ENCODE measurements at regions not wholly inside any gene's neighbourhood (a gene's known extent, or its start where the extent isn't known, plus 50 kb on each side); places are given as distances from the start of the nearest gene placed in this dataset.

DNA sequence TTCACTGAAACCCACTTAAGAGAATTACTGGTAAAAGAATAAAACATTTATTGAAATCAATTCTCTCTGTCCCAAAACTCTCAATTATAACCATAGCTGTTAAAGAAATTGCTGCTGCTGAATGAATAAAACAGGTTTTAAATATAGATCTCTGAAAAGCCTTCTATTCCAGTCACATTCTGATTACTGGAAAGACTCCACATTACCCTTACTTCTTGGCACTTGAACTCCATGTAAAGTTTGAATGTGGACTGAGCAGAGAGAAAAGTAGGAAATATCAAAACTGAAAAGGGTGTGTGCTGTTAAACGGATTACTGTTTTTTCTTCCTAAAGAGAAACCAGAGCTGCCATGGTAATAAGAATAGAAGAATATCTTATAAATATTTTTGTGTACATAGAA, 655.3 kb upstream of the SETBP1 start:
- no peak for FAIRE-seq

GRCh38 chr18:44028109-44028508, 652.6 kb upstream of the SETBP1 start:
- FAIRE-seq: no peak

- no peak for FAIRE-seq
Measured at GRCh38 chr18:44031063-44031462, 649.6 kb upstream of the SETBP1 start.

- no peak for FAIRE-seq
Measured at GRCh38 chr18:44033144-44033701, 647.5 kb upstream of the SETBP1 start.

GRCh38 chr18:44035554-44035953, 645.1 kb upstream of the SETBP1 start:
- FAIRE-seq: no peak

DNA sequence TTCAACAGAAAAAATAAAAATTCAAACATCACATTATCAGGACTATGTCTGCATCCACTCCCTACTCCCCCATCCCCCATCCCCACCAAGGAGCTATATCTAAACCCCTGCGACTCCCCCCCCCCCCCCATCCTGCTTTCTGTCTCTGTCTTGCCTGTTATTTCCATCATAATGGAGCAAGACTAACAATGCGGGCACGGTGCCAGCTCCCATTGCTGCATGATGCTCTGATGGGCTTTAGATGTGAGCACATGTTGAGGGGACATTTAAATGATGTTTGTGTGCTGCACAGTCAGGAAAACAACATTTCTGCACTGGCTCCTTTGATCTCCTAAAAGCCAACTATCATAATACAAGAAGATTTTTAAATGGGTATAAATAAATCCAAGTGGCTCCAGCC, 644.2 kb upstream of the SETBP1 start:
- no peak for FAIRE-seq

- no peak for FAIRE-seq
Measured at GRCh38 chr18:44039216-44039615, 641.5 kb upstream of the SETBP1 start.

DNA sequence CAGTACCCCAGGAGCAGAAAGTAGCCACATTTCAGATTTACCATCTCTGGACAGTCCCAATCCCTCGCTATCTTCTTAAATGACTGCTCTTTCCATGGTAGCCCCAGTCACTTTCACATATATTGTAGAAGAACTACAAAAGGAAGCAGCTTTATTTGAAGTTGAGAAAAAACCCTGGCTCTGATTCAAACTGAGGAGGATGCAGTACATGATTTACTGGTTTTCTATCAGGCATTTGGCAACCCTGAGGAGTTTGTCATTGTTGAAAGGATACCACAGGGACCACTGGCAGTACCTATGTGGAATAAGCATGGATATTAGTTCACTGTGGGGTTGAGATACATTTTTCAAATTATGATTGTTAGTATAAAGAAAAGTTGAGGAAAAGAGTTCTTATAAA, 640.9 kb upstream of the SETBP1 start:
- FAIRE-seq: no peak

DNA sequence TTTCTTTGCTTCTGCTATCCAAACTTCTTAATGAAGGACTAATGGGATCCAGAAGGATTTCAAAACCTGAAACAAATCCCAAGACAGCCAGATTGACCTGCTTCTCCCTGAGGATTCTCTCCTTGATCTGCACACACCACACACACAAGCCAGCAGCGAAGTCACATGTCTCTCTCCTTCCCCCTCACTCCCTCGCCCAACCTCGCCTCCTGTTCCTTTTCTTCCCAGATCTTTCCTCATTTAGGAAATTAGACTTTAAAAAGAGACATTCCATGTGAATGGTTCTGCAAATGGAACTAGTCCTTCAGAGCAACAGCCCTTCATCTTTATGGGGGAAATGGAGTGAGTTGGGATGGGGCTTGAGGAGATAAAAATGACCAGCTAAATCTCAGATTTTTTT, 639.1 kb upstream of the SETBP1 start:
- no peak for FAIRE-seq

DNA sequence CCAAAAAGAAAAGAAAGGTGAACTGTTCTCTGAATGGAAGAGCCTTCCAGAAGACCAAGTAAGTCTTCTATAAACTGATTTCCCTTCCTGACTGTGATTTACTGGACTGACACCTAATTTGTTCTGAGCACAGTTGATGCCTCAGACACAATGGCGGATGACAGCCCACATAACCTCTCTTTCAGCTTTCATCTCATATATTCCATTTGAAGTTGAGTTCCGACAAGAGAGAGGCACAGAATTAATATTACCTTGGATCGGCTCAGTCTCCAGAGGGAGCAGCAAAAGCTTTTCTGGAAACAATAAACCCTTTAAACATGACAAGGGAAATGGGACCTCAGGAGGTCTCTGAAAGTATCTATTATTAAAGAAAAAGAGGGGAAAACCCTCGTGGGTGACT, 638.7 kb upstream of the SETBP1 start:
- FAIRE-seq: no peak

DNA sequence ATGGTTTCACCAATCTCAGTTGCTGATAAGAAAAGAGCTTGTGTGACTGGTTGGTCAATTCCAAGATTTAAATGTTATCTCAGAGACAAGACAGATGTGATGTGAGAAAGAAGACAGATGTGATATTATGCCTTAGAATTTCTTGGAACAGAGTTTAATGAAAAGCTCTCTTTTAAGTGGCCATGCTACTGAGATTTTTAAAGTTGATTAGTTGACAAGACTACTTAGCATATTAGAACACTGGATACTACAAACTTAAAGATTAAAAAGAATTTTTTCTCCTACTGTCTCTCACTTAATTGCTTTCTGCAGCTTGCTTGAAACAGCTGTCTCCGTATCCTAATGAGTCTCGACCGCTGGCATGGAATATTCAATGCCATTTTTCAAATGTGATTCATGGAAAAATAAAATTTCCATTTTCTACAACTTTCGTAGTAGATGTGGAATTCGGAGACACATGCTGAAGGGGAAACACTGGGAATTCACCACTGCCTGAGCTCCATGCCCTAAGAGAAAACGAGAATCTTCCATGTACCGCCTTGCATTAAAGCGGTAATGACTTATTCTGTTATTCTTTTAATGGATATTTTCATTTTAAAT, 634.2 kb upstream of the SETBP1 start:
- no peak for FAIRE-seq

GRCh38 chr18:44047585-44047984, 633.1 kb upstream of the SETBP1 start:
- no peak for FAIRE-seq

DNA sequence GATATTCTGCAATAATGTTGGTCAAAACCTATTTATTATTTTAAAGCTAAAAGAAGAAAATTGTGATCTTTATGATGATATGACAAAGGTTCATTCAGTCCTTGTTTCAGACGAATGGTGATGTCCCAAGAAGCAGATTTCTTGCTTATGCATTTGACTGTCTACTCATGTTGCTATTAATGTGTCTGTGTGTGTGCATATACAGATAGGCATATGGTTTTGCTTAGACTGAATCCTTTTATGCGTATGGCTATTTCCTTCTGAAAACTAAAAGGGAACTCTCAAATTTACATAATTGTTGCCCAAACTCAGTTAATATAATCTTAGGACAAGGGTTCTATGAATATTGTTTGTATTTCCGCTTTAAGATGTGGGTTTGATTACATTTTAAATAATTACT, 632.3 kb upstream of the SETBP1 start:
- FAIRE-seq: no peak

DNA sequence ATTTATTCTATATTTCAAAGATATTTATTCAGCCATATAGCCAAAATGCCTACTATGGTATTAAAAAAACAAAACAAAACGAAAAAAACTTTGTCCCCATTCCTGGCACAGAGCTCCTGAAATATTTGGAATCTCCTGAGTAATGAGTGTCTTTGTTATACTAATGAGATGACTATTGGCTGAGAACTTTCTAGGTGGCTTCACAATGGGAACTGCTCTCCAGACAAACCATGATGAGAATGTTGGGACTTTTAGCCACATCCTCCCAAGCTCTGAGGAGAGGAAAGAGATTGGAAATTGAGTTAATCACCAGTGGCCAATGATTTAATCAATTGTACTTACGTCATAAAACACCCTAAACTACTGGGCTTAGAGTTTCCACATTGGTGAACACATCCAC, 631.8 kb upstream of the SETBP1 start:
- no peak for FAIRE-seq

DNA sequence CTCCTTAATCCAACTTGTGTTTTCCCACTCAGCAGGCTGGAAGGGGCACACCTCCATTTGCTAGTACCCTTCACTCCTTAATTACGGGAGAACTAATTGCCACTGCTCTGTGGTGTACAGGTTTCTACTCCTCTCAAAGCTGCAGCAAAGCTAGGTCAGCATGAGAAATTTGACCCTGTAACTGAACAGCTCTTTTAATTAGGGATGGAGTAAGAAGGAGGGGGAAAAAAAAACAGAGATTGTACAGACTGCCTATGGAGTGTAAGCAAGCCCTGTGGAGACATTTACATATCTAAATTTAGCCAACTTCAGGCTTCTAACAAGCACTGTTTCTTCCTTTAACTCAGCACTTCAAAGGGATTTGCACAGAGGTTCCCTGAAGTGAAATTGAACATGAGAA, 629.7 kb upstream of the SETBP1 start:
- no peak for FAIRE-seq

GRCh38 chr18:44054514-44054913, 626.2 kb upstream of the SETBP1 start:
- no peak for FAIRE-seq

DNA sequence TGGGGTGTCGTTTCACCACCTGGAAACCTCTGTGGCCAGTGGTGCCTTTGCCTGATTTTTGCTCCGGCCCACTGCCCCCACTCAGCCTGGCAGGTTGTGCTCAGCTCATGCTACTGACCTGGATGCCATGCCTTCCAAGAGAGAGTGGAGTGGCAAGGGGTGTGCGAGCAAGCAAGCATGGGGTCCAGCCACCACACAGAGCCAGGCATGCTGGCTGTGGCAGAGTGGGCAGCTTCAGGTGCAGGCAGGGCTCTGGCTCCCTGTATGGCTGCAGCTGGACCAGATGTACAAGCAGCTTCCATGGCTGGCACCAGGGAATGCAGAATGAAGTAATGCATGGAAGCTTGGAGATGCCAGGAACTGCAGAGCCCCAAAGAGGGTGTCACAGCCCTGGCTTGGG, 620.5 kb upstream of the SETBP1 start:
- no peak for FAIRE-seq

DNA sequence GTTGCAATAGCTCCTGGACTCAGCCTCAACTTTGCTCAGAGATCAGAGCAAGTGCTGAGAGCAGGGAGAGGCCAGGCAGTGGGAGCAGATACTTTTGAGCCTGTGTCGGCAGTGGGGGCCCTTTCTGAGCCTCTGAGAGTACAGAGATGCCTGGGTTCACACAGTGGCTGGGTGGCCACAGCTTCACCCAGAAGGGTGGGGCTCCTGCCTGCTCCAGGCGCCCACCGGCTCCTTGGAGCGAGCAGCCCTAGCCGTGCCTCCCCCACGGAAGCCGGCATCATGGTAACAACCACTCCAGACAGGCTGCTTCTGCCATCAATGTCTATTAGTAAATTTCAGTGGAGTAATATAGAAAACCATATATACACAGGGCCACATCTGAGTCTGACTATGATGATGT, 619.2 kb upstream of the SETBP1 start:
- FAIRE-seq: no peak

- no peak for FAIRE-seq
Measured at GRCh38 chr18:44062345-44062744, 618.3 kb upstream of the SETBP1 start.

DNA sequence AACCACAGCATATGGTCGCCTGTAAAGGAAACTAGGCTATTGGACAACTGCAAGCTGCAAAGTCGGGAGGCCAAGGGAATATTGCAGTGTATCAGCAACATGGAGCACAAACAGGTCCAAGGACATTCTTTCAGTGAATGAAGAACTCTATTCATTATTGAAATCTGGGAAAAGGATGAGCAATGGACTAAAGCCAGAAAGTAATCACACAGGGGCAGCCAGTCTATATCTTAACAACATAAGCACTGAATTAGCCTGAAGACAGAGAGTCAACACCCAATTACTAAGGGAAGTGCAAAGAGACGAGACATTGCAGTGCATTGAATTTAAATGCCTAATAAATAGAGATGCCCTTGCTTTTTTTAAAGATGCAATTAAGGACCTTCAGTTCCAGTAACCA, 615.5 kb upstream of the SETBP1 start:
- FAIRE-seq: no peak

- FAIRE-seq: no peak
Measured at GRCh38 chr18:44066541-44066940, 614.1 kb upstream of the SETBP1 start.

DNA sequence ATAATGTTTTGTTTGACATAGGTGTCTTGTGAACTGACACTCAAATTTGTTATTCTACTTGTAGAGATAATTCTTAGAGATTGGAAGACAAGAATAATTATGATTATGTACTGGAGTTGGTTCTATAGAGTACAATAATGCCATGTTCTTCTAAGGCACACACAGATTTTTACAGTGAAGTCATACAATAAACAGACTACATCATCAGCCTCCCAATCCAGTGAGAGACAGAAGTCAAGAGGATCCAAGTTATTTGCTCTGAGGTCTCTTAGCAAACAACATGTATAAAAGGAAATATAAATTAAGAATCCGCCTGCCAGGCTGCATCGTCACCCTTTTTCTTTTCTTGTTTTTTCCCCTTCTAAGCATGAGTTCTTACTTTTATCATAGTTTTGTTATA, 613.5 kb upstream of the SETBP1 start:
- no peak for FAIRE-seq

- FAIRE-seq: no peak
Measured at GRCh38 chr18:44075038-44075437, 605.6 kb upstream of the SETBP1 start.

DNA sequence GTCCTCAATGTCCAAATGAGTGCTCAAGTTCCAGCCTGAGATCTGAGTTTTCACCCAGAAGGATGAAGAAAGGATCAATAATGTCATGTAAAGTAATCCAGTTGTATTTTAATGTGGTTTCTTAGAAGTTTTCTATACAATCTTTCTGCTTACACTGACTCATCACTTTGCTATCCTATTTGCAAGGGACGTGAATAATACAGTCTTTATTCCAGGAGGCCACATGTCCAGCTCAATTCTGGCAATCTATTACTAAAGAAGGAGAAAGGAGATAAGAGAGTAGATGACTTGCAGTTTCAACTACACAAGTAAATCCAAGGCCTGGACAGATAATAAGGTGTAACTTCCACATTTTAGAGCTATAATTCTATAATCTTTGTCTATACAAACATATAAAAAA, 601.1 kb upstream of the SETBP1 start:
- FAIRE-seq: no peak

DNA sequence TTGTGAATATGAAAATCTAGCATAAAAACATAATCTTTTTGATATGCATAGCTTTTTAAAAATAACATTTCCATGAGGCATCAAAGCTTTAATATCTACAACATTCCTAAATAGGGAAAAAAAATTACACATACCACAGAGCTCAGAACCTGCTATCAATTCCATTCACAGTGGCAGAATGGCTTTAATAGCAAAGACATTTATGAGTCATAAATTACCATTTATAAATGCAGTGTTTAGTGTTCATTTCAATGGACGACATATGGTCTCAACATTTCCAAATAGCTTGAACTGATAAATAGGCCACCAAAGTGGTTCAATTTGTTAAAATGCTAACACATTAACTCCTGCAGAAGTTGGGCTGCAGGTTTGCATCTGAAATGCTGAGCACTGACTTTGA, 600.6 kb upstream of the SETBP1 start:
- FAIRE-seq: no peak

Measured in colon (tissue), 2 donors.